Osteocyte (in vitro differentiated cells): ENCODE measurements at regions not wholly inside any gene's neighbourhood (a gene's known extent, or its start where the extent isn't known, plus 50 kb on each side); places are given as distances from the start of the nearest gene placed in this dataset.

Experiments
- DNase-seq: peaks from one replicate; pipeline ENCODE4 v3.0.0; 2021; ENCODE audit warnings: mixed read lengths; ENCODE audit not compliant: unreplicated experiment; ENCODE audit errors: extremely low spot score
- H3K27ac Mint-ChIP-seq: one replicate; pipeline ENCODE4 v1.8.0; 2021; ENCODE audit warnings: mild to moderate bottlenecking, mixed read lengths; ENCODE audit not compliant: unreplicated experiment
- H3K27me3 Mint-ChIP-seq: one replicate; pipeline ENCODE4 v1.8.0; 2021; ENCODE audit warnings: mixed read lengths; ENCODE audit not compliant: unreplicated experiment
- H3K36me3 Mint-ChIP-seq: one replicate; pipeline ENCODE4 v1.8.0; 2021; ENCODE audit warnings: mixed read lengths; ENCODE audit not compliant: unreplicated experiment
- H3K4me1 Mint-ChIP-seq: one replicate; pipeline ENCODE4 v1.8.0; 2021; ENCODE audit warnings: mixed read lengths; ENCODE audit not compliant: unreplicated experiment
- H3K4me3 Mint-ChIP-seq: one replicate; pipeline ENCODE4 v1.8.0; 2021; ENCODE audit warnings: mild to moderate bottlenecking, moderate library complexity, mixed read lengths; ENCODE audit not compliant: unreplicated experiment
- H3K9me3 Mint-ChIP-seq: one replicate; pipeline ENCODE4 v1.8.0; 2021; ENCODE audit warnings: mixed read lengths; ENCODE audit not compliant: unreplicated experiment
- CTCF ChIP-seq: fragments of 200-600 bp; sonication (generic); IDR thresholded peaks from 2 replicates; pipeline ENCODE4 v1.5.0; 2021; ENCODE audit warnings: antibody characterized with exemption, mild to moderate bottlenecking, moderate library complexity

GRCh38 chr12:77131977-77132490 lies 66.7 kb upstream of the E2F7 start:
- Mint-ChIP-seq H3K4me1 (peaks cover 4% of the 10 kb centered on the region), H3K27ac (no peak overlapping the region), H3K27me3 (peaks cover 2% of the 10 kb centered on the region), H3K36me3 (no peaks in the 10 kb centered on the region), H3K9me3 (peaks cover 3% of the 10 kb centered on the region), H3K4me3 (no peak overlapping the region)
- no peak for DNase-seq
- no peak for TF ChIP-seq CTCF

- DNase-seq: no peak
- Mint-ChIP-seq H3K27ac (no peak overlapping the region), H3K4me1 (peaks cover 4% of the 10 kb centered on the region), H3K4me3 (no peak overlapping the region), H3K36me3 (no peaks in the 10 kb centered on the region), H3K9me3 (peaks cover 7% of the 10 kb centered on the region), H3K27me3 (peaks cover 4% of the 10 kb centered on the region)
- TF ChIP-seq CTCF: no peak
Observed at GRCh38 chr12:77130193-77130592, 64.8 kb upstream of the E2F7 start.

- TF ChIP-seq CTCF: no peak
- Mint-ChIP-seq H3K27ac (no peak overlapping the region), H3K4me1 (peaks cover 13% of the 10 kb centered on the region), H3K36me3 (no peaks in the 10 kb centered on the region), H3K27me3 (peaks cover 2% of the 10 kb centered on the region), H3K9me3 (peaks cover 9% of the 10 kb centered on the region), H3K4me3 (no peak overlapping the region)
- DNase-seq: no peak
Observed at GRCh38 chr12:77124767-77125166, 59.4 kb upstream of the E2F7 start.

GRCh38 chr12:77122661-77123060 lies 57.3 kb upstream of the E2F7 start:
- Mint-ChIP-seq H3K36me3 (no peaks in the 10 kb centered on the region), H3K4me1 (peaks cover 13% of the 10 kb centered on the region), H3K27ac (peak overlapping the region; percentile 53), H3K27me3 (peaks cover 2% of the 10 kb centered on the region), H3K9me3 (peaks cover 9% of the 10 kb centered on the region), H3K4me3 (no peak overlapping the region)
- TF ChIP-seq CTCF: no peak
- DNase-seq: no peak

- no peak for DNase-seq
- H3K27me3 Mint-ChIP-seq: peaks cover 2% of the 10 kb centered on the region
- H3K9me3 Mint-ChIP-seq: peaks cover 9% of the 10 kb centered on the region
- no peak overlapping the region for H3K4me3 Mint-ChIP-seq
- TF ChIP-seq CTCF: no peak
- H3K36me3 Mint-ChIP-seq: no peaks in the 10 kb centered on the region
- peak overlapping the region; percentile 53 for H3K27ac Mint-ChIP-seq
- peaks cover 13% of the 10 kb centered on the region for H3K4me1 Mint-ChIP-seq
Observed at GRCh38 chr12:77122236-77122635, 56.9 kb upstream of the E2F7 start.
